DND-41 (cell line): ENCODE measurements at regions not wholly inside any gene's neighbourhood (a gene's known extent, or its start where the extent isn't known, plus 50 kb on each side); places are given as distances from the start of the nearest gene placed in this dataset.

Source experiments
- ATAC-seq: fragments of 200-7000 bp; cut with Tn5 transposase; 3 replicates; pipeline ENCODE4 v1.9.1; 2021; ENCODE audit warnings: low read depth; ENCODE audit not compliant: insufficient read depth
- DNase-seq: peaks from one replicate; pipeline ENCODE4 v3.0.0-alpha.2; 2020
- H2AFZ ChIP-seq: 2 replicates; pipeline ENCODE4 v1.6.0; 2012; ENCODE audit warnings: low read depth, low read length
- H3K27ac ChIP-seq: 2 replicates; pipeline ENCODE4 v1.5.1; 2012; ENCODE audit warnings: low read length, inconsistent platforms
- H3K27me3 ChIP-seq: fragments of 200-600 bp; sonication (generic); 2 replicates; pipeline ENCODE4 v1.6.0; 2012; ENCODE audit warnings: low read length, mild to moderate bottlenecking, inconsistent platforms; ENCODE audit not compliant: insufficient read depth, poor library complexity
- H3K36me3 ChIP-seq: 2 replicates; pipeline ENCODE4 v1.5.1; 2012; ENCODE audit warnings: low read length, inconsistent platforms; ENCODE audit not compliant: insufficient read depth
- H3K4me1 ChIP-seq: 2 replicates; pipeline ENCODE4 v1.5.1; 2012; ENCODE audit warnings: mild to moderate bottlenecking, low read length; ENCODE audit not compliant: insufficient read depth
- H3K4me2 ChIP-seq: 2 replicates; pipeline ENCODE4 v1.6.0; 2012; ENCODE audit warnings: mild to moderate bottlenecking, moderate library complexity, low read length, inconsistent platforms; ENCODE audit not compliant: insufficient read depth
- H3K4me3 ChIP-seq, 2 experiments: fragments of 200-600 bp in 1 of 2; shearing (Covaris generic) in 1 of 2; 2 replicates each; pipeline ENCODE4 v1.5.1; 2012 to 2016; ENCODE audit warnings: inconsistent platforms in 2 of 2, low read length in 2 of 2, mild to moderate bottlenecking in 2 of 2, low read depth in 1 of 2, moderate library complexity in 1 of 2
- H3K79me2 ChIP-seq: 2 replicates; pipeline ENCODE4 v1.6.0; 2012; ENCODE audit warnings: low read length, inconsistent platforms; ENCODE audit not compliant: insufficient read depth
- H3K9ac ChIP-seq: 2 replicates; pipeline ENCODE4 v1.6.0; 2012; ENCODE audit warnings: low read depth, mild to moderate bottlenecking, inconsistent platforms, low read length, moderate library complexity
- H3K9me3 ChIP-seq: 2 replicates; pipeline ENCODE4 v1.5.1; 2012; ENCODE audit warnings: low read length, moderate library complexity, mild to moderate bottlenecking, inconsistent platforms; ENCODE audit not compliant: insufficient read depth, severe bottlenecking
- H4K20me1 ChIP-seq: 2 replicates; pipeline ENCODE4 v1.6.0; 2012; ENCODE audit warnings: low read length; ENCODE audit not compliant: insufficient read depth
- EZH2 ChIP-seq: IDR thresholded peaks from 3 replicates; pipeline ENCODE4 v1.6.1; 2012; ENCODE audit warnings: borderline replicate concordance, low read depth, mild to moderate bottlenecking, moderate library complexity, low read length, inconsistent platforms; ENCODE audit not compliant: severe bottlenecking
- TF ChIP-seq, protein P1 (sequence below): IDR thresholded peaks from 2 replicates; pipeline ENCODE4 v1.5.1; 2012; ENCODE audit warnings: borderline replicate concordance, low read length, moderate library complexity, mild to moderate bottlenecking; ENCODE audit not compliant: poor library complexity, severe bottlenecking; ENCODE audit errors: extremely low read depth

DNA sequence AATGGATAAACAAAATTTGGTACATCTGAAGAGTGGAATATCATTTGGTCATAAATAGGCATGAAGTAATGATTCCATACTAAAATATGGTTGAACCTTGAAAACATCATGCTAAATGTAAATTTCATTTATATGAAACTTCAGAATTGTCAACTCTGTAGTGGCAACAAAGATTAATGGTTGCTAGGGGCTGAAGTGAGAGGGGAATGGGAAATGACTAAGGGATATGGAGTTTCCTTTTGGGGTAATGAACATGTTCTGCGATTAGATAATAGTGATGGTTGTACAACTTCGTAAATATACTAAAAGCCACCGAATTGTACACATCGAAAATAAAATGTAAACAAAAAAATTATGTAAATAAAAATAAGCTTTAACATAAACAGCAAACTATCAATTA lies 384.1 kb upstream of the STEAP1 start:
- ATAC-seq (no peak), DNase-seq (no peak)
- Histone ChIP-seq H3K27me3 (no peaks in the 10 kb centered on the region), H3K9ac (no peak overlapping the region), H4K20me1 (no peaks in the 10 kb centered on the region), H3K4me1 (no peaks in the 10 kb centered on the region), H3K36me3 (no peaks in the 10 kb centered on the region), H3K79me2 (no peaks in the 10 kb centered on the region), H3K4me2 (no peak overlapping the region), H3K9me3 (no peaks in the 10 kb centered on the region), H3K27ac (no peak overlapping the region), H3K4me3 (no peak overlapping the region), H2AFZ (no peak overlapping the region)
- TF ChIP-seq, protein P1, sequence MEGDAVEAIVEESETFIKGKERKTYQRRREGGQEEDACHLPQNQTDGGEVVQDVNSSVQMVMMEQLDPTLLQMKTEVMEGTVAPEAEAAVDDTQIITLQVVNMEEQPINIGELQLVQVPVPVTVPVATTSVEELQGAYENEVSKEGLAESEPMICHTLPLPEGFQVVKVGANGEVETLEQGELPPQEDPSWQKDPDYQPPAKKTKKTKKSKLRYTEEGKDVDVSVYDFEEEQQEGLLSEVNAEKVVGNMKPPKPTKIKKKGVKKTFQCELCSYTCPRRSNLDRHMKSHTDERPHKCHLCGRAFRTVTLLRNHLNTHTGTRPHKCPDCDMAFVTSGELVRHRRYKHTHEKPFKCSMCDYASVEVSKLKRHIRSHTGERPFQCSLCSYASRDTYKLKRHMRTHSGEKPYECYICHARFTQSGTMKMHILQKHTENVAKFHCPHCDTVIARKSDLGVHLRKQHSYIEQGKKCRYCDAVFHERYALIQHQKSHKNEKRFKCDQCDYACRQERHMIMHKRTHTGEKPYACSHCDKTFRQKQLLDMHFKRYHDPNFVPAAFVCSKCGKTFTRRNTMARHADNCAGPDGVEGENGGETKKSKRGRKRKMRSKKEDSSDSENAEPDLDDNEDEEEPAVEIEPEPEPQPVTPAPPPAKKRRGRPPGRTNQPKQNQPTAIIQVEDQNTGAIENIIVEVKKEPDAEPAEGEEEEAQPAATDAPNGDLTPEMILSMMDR = no peak

GRCh38 chr7:89771003-89771636 lies 383.1 kb upstream of the STEAP1 start:
- DNase-seq (no peak), ATAC-seq (no peak)
- no peak overlapping the region for H3K9ac ChIP-seq
- H4K20me1 ChIP-seq = no peaks in the 10 kb centered on the region
- no peak overlapping the region for H3K27ac ChIP-seq
- H3K4me1 ChIP-seq = no peaks in the 10 kb centered on the region
- no peak overlapping the region for H2AFZ ChIP-seq
- H3K36me3 ChIP-seq = no peaks in the 10 kb centered on the region
- no peaks in the 10 kb centered on the region for H3K9me3 ChIP-seq
- no peak overlapping the region for H3K4me2 ChIP-seq
- no peaks in the 10 kb centered on the region for H3K27me3 ChIP-seq
- no peak for TF ChIP-seq EZH2
- TF ChIP-seq, protein P1 = no peak
- H3K79me2 ChIP-seq = no peaks in the 10 kb centered on the region
- H3K4me3 ChIP-seq = no peak overlapping the region

- Histone ChIP-seq H3K27ac (no peak overlapping the region), H3K9me3 (no peaks in the 10 kb centered on the region), H3K4me2 (no peak overlapping the region), H3K79me2 (no peaks in the 10 kb centered on the region), H2AFZ (no peak overlapping the region), H3K9ac (no peak overlapping the region), H3K27me3 (no peaks in the 10 kb centered on the region), H3K36me3 (no peaks in the 10 kb centered on the region), H4K20me1 (no peaks in the 10 kb centered on the region), H3K4me1 (no peaks in the 10 kb centered on the region), H3K4me3 (no peak overlapping the region)
- ATAC-seq (no peak), DNase-seq (no peak)
- no peak for TF ChIP-seq EZH2
- TF ChIP-seq, protein P1 = no peak
Observed at GRCh38 chr7:89772276-89772675, 382.0 kb upstream of the STEAP1 start.

DNA sequence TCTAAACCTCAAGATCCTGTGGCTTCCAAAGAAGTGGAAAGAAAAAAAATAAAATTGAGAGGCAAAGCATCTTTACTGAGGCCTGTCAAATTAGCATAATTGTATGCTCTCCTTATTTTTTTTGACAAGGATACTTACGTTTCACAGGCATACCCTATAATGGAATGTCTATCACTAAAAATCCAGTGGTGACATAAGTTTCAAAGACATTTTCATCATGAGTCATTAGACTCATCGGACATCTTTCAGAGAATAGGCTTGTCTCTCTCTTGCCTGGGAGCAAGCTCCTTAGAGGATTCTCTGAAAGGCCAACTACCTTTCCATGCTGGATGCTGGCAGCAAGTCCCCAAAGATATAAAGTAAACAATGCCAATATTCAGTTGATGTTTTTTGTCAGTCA lies 380.7 kb upstream of the STEAP1 start:
- Histone ChIP-seq H2AFZ (no peak overlapping the region), H3K4me1 (no peaks in the 10 kb centered on the region), H3K9me3 (no peaks in the 10 kb centered on the region), H3K4me2 (no peak overlapping the region), H3K36me3 (no peaks in the 10 kb centered on the region), H3K4me3 (no peak overlapping the region), H3K27ac (no peak overlapping the region), H3K9ac (no peak overlapping the region), H4K20me1 (no peaks in the 10 kb centered on the region), H3K79me2 (no peaks in the 10 kb centered on the region), H3K27me3 (no peaks in the 10 kb centered on the region)
- ATAC-seq (no peak), DNase-seq (no peak)
- TF ChIP-seq EZH2 = no peak
- TF ChIP-seq, protein P1 = no peak
